ENCODE measurements at regions not wholly inside any gene's neighbourhood (a gene's known extent, or its start where the extent isn't known, plus 50 kb on each side); places are given as distances from the start of the nearest gene placed in this dataset.
A peak's percentile ranks its signal among the peaks of the same experiment; 100 is the strongest.
"Not testable (repeated sequence)": the region's sequence is repeated elsewhere in the genome, so short reads cannot be mapped to it uniquely, and the experiment has no call there.

GRCh38 chr5:135149956-135150723 lies 116.1 kb upstream of the PITX1 start:
- peaks cover 0 to 4% of the 10 kb centered on the region in 2 donors for H3K9me3 ChIP-seq (ENCODE audit: control insufficient read depth in 2 of 2, insufficient read depth in 1 of 2, low read depth in 1 of 2, low read length in 1 of 2)
- no peaks in the 10 kb centered on the region for H3K36me3 ChIP-seq (ENCODE audit: control insufficient read depth in 3 of 3, insufficient read depth in 2 of 3, low read depth in 1 of 3, low read length in 3 of 3)
- no peak overlapping the region for H3K27ac ChIP-seq (ENCODE audit: low read depth in 1 of 3, low read length in 2 of 3)
- no peaks in the 10 kb centered on the region for H3K4me1 ChIP-seq (ENCODE audit: control insufficient read depth in 3 of 3, insufficient read depth in 2 of 3, low read depth in 1 of 3, low read length in 2 of 3)
- DNase-seq (no peak), FAIRE-seq (no peak)
- H3K27me3 ChIP-seq (ENCODE audit: control insufficient read depth in 3 of 3, insufficient read depth in 3 of 3, low read length in 3 of 3), result no peaks in the 10 kb centered on the region
- no peak overlapping the region for H3K4me3 ChIP-seq (ENCODE audit: low read depth in 1 of 3, low read length in 3 of 3)
- WGBS, 3 donors, result 80 to 84% (median 84%) methylated on average over 13 of the region's 13 CpGs

DNA sequence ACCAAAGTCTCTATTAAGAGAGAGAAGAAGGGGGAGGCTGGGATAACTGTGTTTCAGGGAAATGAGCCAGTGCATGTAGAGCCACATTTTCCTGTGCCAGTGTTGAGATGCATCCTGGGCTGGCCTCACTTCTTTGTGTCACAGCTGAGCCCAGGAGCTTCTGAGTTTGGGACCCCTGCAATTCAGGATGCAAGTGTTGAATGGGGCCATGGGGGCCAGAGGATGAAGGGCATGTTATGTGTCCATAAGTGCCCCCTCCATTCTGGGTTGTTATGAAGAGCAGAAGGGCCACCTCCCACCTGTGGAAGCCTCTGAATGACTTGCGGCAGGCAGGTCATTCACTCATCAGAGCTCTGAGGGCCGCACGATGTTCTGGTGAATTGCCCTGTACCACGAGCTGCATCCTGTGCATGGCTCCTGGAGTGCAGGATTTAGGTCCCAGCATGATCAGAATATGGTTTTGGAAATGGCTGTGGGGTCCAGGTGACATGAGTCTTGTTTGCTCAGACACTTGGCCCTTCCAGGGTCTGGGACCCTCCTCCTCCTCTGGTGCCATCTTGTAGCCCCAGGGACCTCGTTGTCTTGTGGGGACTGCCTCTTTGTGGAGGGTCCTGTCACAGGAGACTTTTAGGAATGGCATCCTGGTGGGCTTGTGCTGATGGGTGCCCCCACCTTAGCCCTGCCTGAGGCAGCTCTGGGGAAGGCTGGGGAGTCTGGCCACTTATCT lies 115.4 kb upstream of the PITX1 start:
- no peaks in the 10 kb centered on the region for H3K27me3 ChIP-seq (ENCODE audit: control insufficient read depth in 3 of 3, insufficient read depth in 3 of 3, low read length in 3 of 3)
- H3K4me3 ChIP-seq (ENCODE audit: low read depth in 1 of 3, low read length in 3 of 3), result no peak overlapping the region
- FAIRE-seq (no peak), DNase-seq (no peak)
- WGBS, 3 donors, result 82 to 84% (median 83%) methylated on average over 5 of the region's 5 CpGs
- no peaks in the 10 kb centered on the region for H3K36me3 ChIP-seq (ENCODE audit: control insufficient read depth in 3 of 3, insufficient read depth in 2 of 3, low read depth in 1 of 3, low read length in 3 of 3)
- H3K27ac ChIP-seq (ENCODE audit: low read depth in 1 of 3, low read length in 2 of 3), result no peak overlapping the region
- no peaks in the 10 kb centered on the region for H3K4me1 ChIP-seq (ENCODE audit: control insufficient read depth in 3 of 3, insufficient read depth in 2 of 3, low read depth in 1 of 3, low read length in 2 of 3)
- peaks cover 0 to 4% of the 10 kb centered on the region in 2 donors for H3K9me3 ChIP-seq (ENCODE audit: control insufficient read depth in 2 of 2, insufficient read depth in 1 of 2, low read depth in 1 of 2, low read length in 1 of 2)

DNA sequence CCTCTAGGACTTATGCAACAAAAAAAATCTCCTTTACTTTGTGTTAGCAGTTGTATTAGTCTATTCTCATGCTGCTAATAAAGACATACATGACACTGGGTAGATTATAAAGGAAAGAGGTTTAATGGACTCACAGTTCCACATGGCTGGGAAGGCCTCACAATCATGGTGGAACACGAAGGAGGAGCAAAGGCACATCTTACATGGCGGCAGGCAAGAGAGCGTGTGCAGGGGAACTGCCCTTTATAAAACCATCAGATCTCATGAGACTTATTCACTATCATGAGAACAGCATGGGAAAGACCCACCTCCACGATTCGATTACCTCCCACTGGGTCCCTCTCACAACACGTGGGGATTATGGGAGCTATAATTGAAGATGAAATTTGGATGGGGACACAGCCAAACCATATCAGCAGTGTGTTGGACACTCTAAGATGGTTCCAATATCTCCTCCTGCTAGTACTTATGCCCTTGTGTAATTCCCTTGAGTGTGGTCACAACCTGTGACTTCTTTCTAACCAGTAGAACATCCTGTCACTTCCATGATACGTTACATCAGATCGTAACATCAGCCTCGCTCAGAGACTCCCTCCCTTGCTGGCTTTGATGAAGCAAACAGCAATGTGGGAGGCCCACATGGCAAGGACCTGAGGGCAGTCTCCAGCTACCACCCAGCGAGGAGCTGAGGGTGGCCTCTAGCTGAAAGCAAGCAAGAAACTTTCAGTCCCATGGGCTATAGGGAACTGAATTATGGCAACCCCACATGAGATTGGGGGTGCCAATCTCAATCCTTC lies 113.5 kb upstream of the PITX1 start:
- no peaks in the 10 kb centered on the region for H3K27me3 ChIP-seq (ENCODE audit: control insufficient read depth in 3 of 3, insufficient read depth in 3 of 3, low read length in 3 of 3)
- 91 to 96% (median 94%) methylated on average over 10 of the region's 10 CpGs for WGBS, 3 donors
- H3K4me1 ChIP-seq (ENCODE audit: control insufficient read depth in 3 of 3, insufficient read depth in 2 of 3, low read depth in 1 of 3, low read length in 2 of 3), result peaks cover 0 to 2% (median 0%) of the 10 kb centered on the region in 3 donors
- H3K27ac ChIP-seq (ENCODE audit: low read depth in 1 of 3, low read length in 2 of 3), result no peak overlapping the region
- peaks cover 0 to 4% of the 10 kb centered on the region in 2 donors for H3K9me3 ChIP-seq (ENCODE audit: control insufficient read depth in 2 of 2, insufficient read depth in 1 of 2, low read depth in 1 of 2, low read length in 1 of 2)
- FAIRE-seq (no peak), DNase-seq (no peak)
- no peak overlapping the region for H3K4me3 ChIP-seq (ENCODE audit: low read depth in 1 of 3, low read length in 3 of 3)
- no peaks in the 10 kb centered on the region for H3K36me3 ChIP-seq (ENCODE audit: control insufficient read depth in 3 of 3, insufficient read depth in 2 of 3, low read depth in 1 of 3, low read length in 3 of 3)

DNA sequence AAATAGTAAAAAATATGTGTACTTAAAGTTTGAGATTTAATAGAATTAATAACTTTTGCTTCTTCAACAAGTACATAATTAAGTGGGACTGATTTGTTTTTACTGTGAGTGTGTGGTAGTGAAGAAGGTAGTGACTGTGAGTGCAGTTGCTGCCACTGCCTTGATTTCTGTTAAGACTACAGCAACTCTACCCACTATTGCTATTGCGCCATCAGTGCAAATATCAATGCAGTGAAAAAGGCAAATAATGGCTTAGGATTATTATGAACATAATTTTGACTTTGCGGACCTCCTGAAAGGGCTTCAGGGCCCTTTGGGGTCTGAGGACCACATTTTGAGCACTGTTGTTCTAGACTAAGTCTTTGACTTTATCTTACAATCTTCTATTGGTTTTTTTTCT lies 112.0 kb upstream of the PITX1 start:
- Histone ChIP-seq H3K4me3 (ENCODE audit: low read depth in 1 of 3, low read length in 3 of 3) (no peak overlapping the region), H3K36me3 (ENCODE audit: control insufficient read depth in 3 of 3, insufficient read depth in 2 of 3, low read depth in 1 of 3, low read length in 3 of 3) (no peaks in the 10 kb centered on the region), H3K27me3 (ENCODE audit: control insufficient read depth in 3 of 3, insufficient read depth in 3 of 3, low read length in 3 of 3) (no peaks in the 10 kb centered on the region), H3K27ac (ENCODE audit: low read depth in 1 of 3, low read length in 2 of 3) (no peak overlapping the region), H3K4me1 (ENCODE audit: control insufficient read depth in 3 of 3, insufficient read depth in 2 of 3, low read depth in 1 of 3, low read length in 2 of 3) (peaks cover 0 to 15% (median 2%) of the 10 kb centered on the region in 3 donors), H3K9me3 (ENCODE audit: control insufficient read depth in 2 of 2, insufficient read depth in 1 of 2, low read depth in 1 of 2, low read length in 1 of 2) (peaks cover 0 to 4% of the 10 kb centered on the region in 2 donors)
- WGBS, 3 donors, result 94 to 99% (median 97%) methylated on average over 2 of the region's 2 CpGs
- FAIRE-seq, result no peak
- DNase-seq, result no peak

- not testable (repeated sequence) for DNase-seq; H3K36me3 ChIP-seq (ENCODE audit: control insufficient read depth in 3 of 3, insufficient read depth in 2 of 3, low read depth in 1 of 3, low read length in 3 of 3); H3K27me3 ChIP-seq (ENCODE audit: control insufficient read depth in 3 of 3, insufficient read depth in 3 of 3, low read length in 3 of 3); H3K9me3 ChIP-seq (ENCODE audit: control insufficient read depth in 2 of 2, insufficient read depth in 1 of 2, low read depth in 1 of 2, low read length in 1 of 2); FAIRE-seq; H3K4me3 ChIP-seq (ENCODE audit: low read depth in 1 of 3, low read length in 3 of 3); H3K27ac ChIP-seq (ENCODE audit: low read depth in 1 of 3, low read length in 2 of 3)
- peaks cover 2 to 36% (median 2%) of the 10 kb centered on the region in 3 donors for H3K4me1 ChIP-seq (ENCODE audit: control insufficient read depth in 3 of 3, insufficient read depth in 2 of 3, low read depth in 1 of 3, low read length in 2 of 3)
- 80 to 89% (median 81%) methylated on average over 4 of the region's 4 CpGs for WGBS, 3 donors
Observed at GRCh38 chr5:135143682-135144081, 109.7 kb upstream of the PITX1 start.

DNA sequence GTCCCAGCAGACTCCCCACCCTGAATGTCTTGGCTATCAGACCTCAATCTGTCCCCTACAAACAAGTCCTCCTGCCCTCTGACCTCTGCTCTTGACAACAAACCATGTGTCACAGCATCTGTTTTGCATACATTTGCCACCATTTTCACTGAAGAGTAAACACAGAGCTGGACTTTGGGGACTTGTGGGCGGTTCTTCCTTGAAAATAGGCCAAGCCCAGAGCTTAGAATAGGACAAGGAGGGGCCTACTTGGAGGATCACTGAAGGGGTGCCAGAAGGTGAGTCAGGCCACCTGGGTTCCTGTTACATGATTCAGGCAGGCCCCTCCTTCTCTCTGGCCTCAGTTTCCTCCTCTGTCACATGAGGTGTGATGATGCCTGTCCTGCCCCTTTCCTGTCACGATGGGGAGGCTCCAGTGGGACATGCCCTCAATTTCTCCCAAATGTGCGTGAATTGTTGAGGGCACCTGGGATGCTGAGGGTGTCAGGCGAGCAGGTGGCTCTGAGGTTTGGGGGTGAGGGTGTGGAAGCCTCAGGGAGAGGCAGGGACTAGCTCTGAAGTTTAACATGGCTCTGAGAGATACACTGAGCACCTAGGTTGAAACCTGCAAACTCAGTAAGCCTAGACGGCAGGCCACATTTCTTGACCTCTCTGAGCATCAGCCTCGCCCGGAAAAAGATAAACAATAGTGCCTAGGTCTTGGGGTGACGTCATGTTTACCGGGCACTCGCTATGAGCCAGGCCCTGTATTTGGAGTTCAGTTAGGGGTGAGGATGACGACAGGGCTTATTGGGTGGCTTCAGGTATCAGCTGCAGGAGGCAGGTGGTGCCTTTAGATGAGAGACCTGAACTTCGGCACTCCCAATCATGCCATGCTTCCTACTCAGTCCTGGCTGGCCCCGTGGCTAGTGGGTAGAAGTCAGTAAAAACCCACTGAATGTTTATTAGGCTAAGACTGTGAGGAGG lies 107.6 kb upstream of the PITX1 start:
- DNase-seq (peak; percentile 65 to 68), FAIRE-seq (no peak)
- no peaks in the 10 kb centered on the region for H3K36me3 ChIP-seq (ENCODE audit: control insufficient read depth in 3 of 3, insufficient read depth in 2 of 3, low read depth in 1 of 3, low read length in 3 of 3)
- H3K27me3 ChIP-seq (ENCODE audit: control insufficient read depth in 3 of 3, insufficient read depth in 3 of 3, low read length in 3 of 3), result no peaks in the 10 kb centered on the region
- H3K4me1 ChIP-seq (ENCODE audit: control insufficient read depth in 3 of 3, insufficient read depth in 2 of 3, low read depth in 1 of 3, low read length in 2 of 3), result peaks cover 2 to 54% (median 2%) of the 10 kb centered on the region in 3 donors
- H3K27ac ChIP-seq (ENCODE audit: low read depth in 1 of 3, low read length in 2 of 3), result peak overlapping the region in 2 of 3 donors; percentile 48 to 68
- WGBS, 3 donors, result 18 to 67% (median 42%) methylated on average over 13 of the region's 13 CpGs
- no peaks in the 10 kb centered on the region for H3K9me3 ChIP-seq (ENCODE audit: control insufficient read depth in 2 of 2, insufficient read depth in 1 of 2, low read depth in 1 of 2, low read length in 1 of 2)
- H3K4me3 ChIP-seq (ENCODE audit: low read depth in 1 of 3, low read length in 3 of 3), result no peak overlapping the region

- Histone ChIP-seq H3K36me3 (ENCODE audit: control insufficient read depth in 3 of 3, insufficient read depth in 2 of 3, low read depth in 1 of 3, low read length in 3 of 3) (peaks cover 0 to 2% (median 0%) of the 10 kb centered on the region in 3 donors), H3K4me1 (ENCODE audit: control insufficient read depth in 3 of 3, insufficient read depth in 2 of 3, low read depth in 1 of 3, low read length in 2 of 3) (peaks cover 2 to 63% (median 6%) of the 10 kb centered on the region in 3 donors), H3K4me3 (ENCODE audit: low read depth in 1 of 3, low read length in 3 of 3) (no peak overlapping the region), H3K27ac (ENCODE audit: low read depth in 1 of 3, low read length in 2 of 3) (peak overlapping the region in 1 of 3 donors; percentile 68), H3K9me3 (ENCODE audit: control insufficient read depth in 2 of 2, insufficient read depth in 1 of 2, low read depth in 1 of 2, low read length in 1 of 2) (no peaks in the 10 kb centered on the region), H3K27me3 (ENCODE audit: control insufficient read depth in 3 of 3, insufficient read depth in 3 of 3, low read length in 3 of 3) (no peaks in the 10 kb centered on the region)
- 44 to 57% (median 45%) methylated on average over 9 of the region's 9 CpGs for WGBS, 3 donors
- DNase-seq, result peak in 1 of 2 donors; percentile 33
- FAIRE-seq, result no peak
Observed at GRCh38 chr5:135140446-135141204, 106.6 kb upstream of the PITX1 start.
